Lower lobe of right lung (tissue), 2 donors: ENCODE measurements at regions not wholly inside any gene's neighbourhood (a gene's known extent, or its start where the extent isn't known, plus 50 kb on each side); places are given as distances from the start of the nearest gene placed in this dataset.

Source experiments
- ATAC-seq, 2 donors: fragments of 200-7000 bp; cut with Tn5 transposase; one replicate each; pipeline ENCODE4 v1.9.1; 2020 to 2022; ENCODE audit warnings: mild to moderate bottlenecking in 2 of 2, moderate library complexity in 2 of 2
- DNase-seq: peaks from one replicate; pipeline ENCODE4 v3.0.0-alpha.2; 2020
- H3K27ac ChIP-seq: fragments of 200-600 bp; one replicate; pipeline ENCODE4 v1.8.0; 2022
- H3K27me3 ChIP-seq: fragments of 200-600 bp; one replicate; pipeline ENCODE4 v1.8.0; 2022; ENCODE audit warnings: low read depth
- H3K36me3 ChIP-seq: fragments of 200-600 bp; one replicate; pipeline ENCODE4 v1.8.0; 2022; ENCODE audit warnings: mild to moderate bottlenecking
- H3K4me1 ChIP-seq: fragments of 200-600 bp; one replicate; pipeline ENCODE4 v1.8.0; 2022
- H3K4me3 ChIP-seq: fragments of 200-600 bp; one replicate; pipeline ENCODE4 v1.8.0; 2022; ENCODE audit warnings: mild to moderate bottlenecking
- H3K9me3 ChIP-seq: fragments of 200-600 bp; one replicate; pipeline ENCODE4 v1.8.0; 2022
- CTCF ChIP-seq: fragments of 200-600 bp; IDR thresholded peaks from one replicate; pipeline ENCODE4 v1.8.0; 2022; ENCODE audit warnings: antibody characterized with exemption, mild to moderate bottlenecking
- intact Hi-C: fragments of 100-400 bp; cut with DNase I; formaldehyde crosslinking; loops from one replicate; pipeline ENCODE4 v1.11.0; 2022
- donor health status: DM: no; HTN: yes; CAD: no; lungs with severe emphysema.

- H3K9me3 ChIP-seq, result no peaks in the 10 kb centered on the region
- no peak for TF ChIP-seq CTCF
- ATAC-seq (no peak), DNase-seq (no peak)
- no peaks in the 10 kb centered on the region for H3K36me3 ChIP-seq
- no peak overlapping the region for H3K4me3 ChIP-seq
- no peak overlapping the region for H3K27ac ChIP-seq
- H3K4me1 ChIP-seq, result no peaks in the 10 kb centered on the region
- no peaks in the 10 kb centered on the region for H3K27me3 ChIP-seq
- intact Hi-C loops, result no loop called here
These were observed 137.6 kb downstream of the GPAM start for GRCh38 chr10:112045938-112046337.

GRCh38 chr10:112047674-112048073, 135.9 kb downstream of the GPAM start:
- Histone ChIP-seq H3K27me3 (no peaks in the 10 kb centered on the region), H3K4me3 (no peak overlapping the region), H3K36me3 (no peaks in the 10 kb centered on the region), H3K27ac (no peak overlapping the region), H3K4me1 (no peaks in the 10 kb centered on the region), H3K9me3 (no peaks in the 10 kb centered on the region)
- intact Hi-C loops, result no loop called here
- no peak for ATAC-seq
- no peak for TF ChIP-seq CTCF
- DNase-seq, result no peak

GRCh38 chr10:112052166-112052565, 131.4 kb downstream of the GPAM start:
- H3K36me3 ChIP-seq, result no peaks in the 10 kb centered on the region
- H3K4me3 ChIP-seq, result no peak overlapping the region
- no peak for TF ChIP-seq CTCF
- no peak for ATAC-seq
- no peaks in the 10 kb centered on the region for H3K9me3 ChIP-seq
- intact Hi-C loops, result no loop called here
- H3K27ac ChIP-seq, result no peak overlapping the region
- DNase-seq, result no peak
- H3K4me1 ChIP-seq, result no peaks in the 10 kb centered on the region
- H3K27me3 ChIP-seq, result no peaks in the 10 kb centered on the region

- intact Hi-C loops, result no loop called here
- TF ChIP-seq CTCF, result no peak
- no peaks in the 10 kb centered on the region for H3K9me3 ChIP-seq
- no peaks in the 10 kb centered on the region for H3K36me3 ChIP-seq
- H3K4me1 ChIP-seq, result no peaks in the 10 kb centered on the region
- no peak overlapping the region for H3K4me3 ChIP-seq
- no peaks in the 10 kb centered on the region for H3K27me3 ChIP-seq
- DNase-seq (no peak), ATAC-seq (no peak)
- no peak overlapping the region for H3K27ac ChIP-seq
These were observed 129.7 kb downstream of the GPAM start for GRCh38 chr10:112053895-112054294.

GRCh38 chr10:112054516-112054915, 129.0 kb downstream of the GPAM start:
- Histone ChIP-seq H3K27ac (no peak overlapping the region), H3K9me3 (no peaks in the 10 kb centered on the region), H3K4me3 (no peak overlapping the region), H3K4me1 (no peaks in the 10 kb centered on the region), H3K36me3 (no peaks in the 10 kb centered on the region), H3K27me3 (no peaks in the 10 kb centered on the region)
- ATAC-seq, result no peak
- no peak for TF ChIP-seq CTCF
- intact Hi-C loops, result no loop called here
- no peak for DNase-seq

GRCh38 chr10:112057072-112057471, 126.5 kb downstream of the GPAM start:
- DNase-seq (no peak), ATAC-seq (no peak)
- intact Hi-C loops, result no loop called here
- H3K4me3 ChIP-seq, result no peak overlapping the region
- H3K27ac ChIP-seq, result no peak overlapping the region
- no peaks in the 10 kb centered on the region for H3K4me1 ChIP-seq
- no peaks in the 10 kb centered on the region for H3K9me3 ChIP-seq
- no peaks in the 10 kb centered on the region for H3K27me3 ChIP-seq
- no peak for TF ChIP-seq CTCF
- no peaks in the 10 kb centered on the region for H3K36me3 ChIP-seq
